ENCODE measurements at regions not wholly inside any gene's neighbourhood (a gene's known extent, or its start where the extent isn't known, plus 50 kb on each side); places are given as distances from the start of the nearest gene placed in this dataset.

DNA sequence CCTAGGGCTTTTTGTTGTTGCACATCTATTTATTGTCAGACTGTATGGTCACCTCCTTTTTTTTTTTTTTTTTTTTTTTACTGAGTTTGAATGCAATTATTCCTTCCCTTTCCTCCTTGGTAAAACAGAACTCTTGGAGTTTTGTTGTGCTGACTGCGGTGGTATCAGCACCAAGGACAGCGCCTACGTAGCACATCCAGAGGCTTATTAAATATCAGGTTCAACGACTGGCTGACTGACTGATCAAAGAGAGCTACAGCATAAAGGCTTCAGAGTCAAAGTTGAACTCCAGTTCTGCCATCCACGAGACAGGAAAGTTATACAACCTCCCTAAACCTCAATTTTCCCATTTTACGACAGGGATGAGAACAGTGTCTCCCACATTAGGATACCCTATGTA, 86.1 kb upstream of the RBFOX1 start:
- TF ChIP-seq, protein P1, sequence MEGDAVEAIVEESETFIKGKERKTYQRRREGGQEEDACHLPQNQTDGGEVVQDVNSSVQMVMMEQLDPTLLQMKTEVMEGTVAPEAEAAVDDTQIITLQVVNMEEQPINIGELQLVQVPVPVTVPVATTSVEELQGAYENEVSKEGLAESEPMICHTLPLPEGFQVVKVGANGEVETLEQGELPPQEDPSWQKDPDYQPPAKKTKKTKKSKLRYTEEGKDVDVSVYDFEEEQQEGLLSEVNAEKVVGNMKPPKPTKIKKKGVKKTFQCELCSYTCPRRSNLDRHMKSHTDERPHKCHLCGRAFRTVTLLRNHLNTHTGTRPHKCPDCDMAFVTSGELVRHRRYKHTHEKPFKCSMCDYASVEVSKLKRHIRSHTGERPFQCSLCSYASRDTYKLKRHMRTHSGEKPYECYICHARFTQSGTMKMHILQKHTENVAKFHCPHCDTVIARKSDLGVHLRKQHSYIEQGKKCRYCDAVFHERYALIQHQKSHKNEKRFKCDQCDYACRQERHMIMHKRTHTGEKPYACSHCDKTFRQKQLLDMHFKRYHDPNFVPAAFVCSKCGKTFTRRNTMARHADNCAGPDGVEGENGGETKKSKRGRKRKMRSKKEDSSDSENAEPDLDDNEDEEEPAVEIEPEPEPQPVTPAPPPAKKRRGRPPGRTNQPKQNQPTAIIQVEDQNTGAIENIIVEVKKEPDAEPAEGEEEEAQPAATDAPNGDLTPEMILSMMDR (conservative IDR thresholded peaks at IDR 0.05; ENCODE audit: low read depth, low read length) = no peak
- TF ChIP-seq EZH2 (IDR thresholded peaks at IDR 0.05; ENCODE audit: low read length, unreplicated experiment) = no peak
- TF ChIP-seq EZH2phosphoT487 (IDR thresholded peaks at IDR 0.05; ENCODE audit: borderline replicate concordance, low read length) = no peak
